Upper lobe of right lung (tissue), 1 donor: ENCODE measurements at regions not wholly inside any gene's neighbourhood (a gene's known extent, or its start where the extent isn't known, plus 50 kb on each side); places are given as distances from the start of the nearest gene placed in this dataset.

Experiments
- ATAC-seq: fragments of 200-7000 bp; cut with Tn5 transposase; one replicate; pipeline ENCODE4 v1.9.1; 2020; ENCODE audit warnings: mild to moderate bottlenecking, moderate library complexity
- DNase-seq: peaks from one replicate; pipeline ENCODE4 v3.0.0-alpha.2; 2020
- H3K27ac ChIP-seq: fragments of 200-600 bp; one replicate; pipeline ENCODE4 v1.8.0; 2022
- H3K27me3 ChIP-seq: fragments of 200-600 bp; one replicate; pipeline ENCODE4 v1.8.0; 2022; ENCODE audit warnings: mild to moderate bottlenecking
- H3K36me3 ChIP-seq: fragments of 200-600 bp; one replicate; pipeline ENCODE4 v1.8.0; 2022
- H3K4me1 ChIP-seq: fragments of 200-600 bp; one replicate; pipeline ENCODE4 v1.8.0; 2022
- H3K4me3 ChIP-seq: fragments of 200-600 bp; one replicate; pipeline ENCODE4 v1.8.0; 2022; ENCODE audit warnings: mild to moderate bottlenecking
- H3K9me3 ChIP-seq: fragments of 200-600 bp; one replicate; pipeline ENCODE4 v1.8.0; 2022
- intact Hi-C: fragments of 100-400 bp; cut with DNase I; formaldehyde crosslinking; loops from one replicate; pipeline ENCODE4 v1.11.0; 2022
- TF ChIP-seq, protein P1 (sequence below): fragments of 200-600 bp; IDR thresholded peaks from one replicate; pipeline ENCODE4 v1.8.0; 2022; ENCODE audit warnings: antibody characterized with exemption
- donor health status: DM: no; HTN: yes; CAD: no; lungs with severe emphysema.

DNA sequence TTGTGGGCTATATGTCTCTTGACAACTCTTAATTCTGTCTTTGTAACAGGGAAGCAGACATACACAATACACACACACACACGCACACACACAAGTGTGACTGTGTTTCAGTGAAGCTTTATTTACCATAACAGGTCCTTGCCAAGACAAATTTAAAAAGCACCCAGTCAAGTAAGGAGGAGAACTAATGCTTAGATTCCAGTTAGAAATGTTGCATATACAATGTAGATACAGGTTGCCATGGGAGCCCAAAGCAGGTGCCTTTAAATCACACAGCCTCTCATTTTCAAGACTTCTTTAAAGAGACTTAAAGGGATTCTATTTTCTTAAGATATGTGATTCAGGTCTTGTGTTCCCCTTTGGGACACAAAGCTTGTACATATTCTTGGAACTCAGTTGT, 1551.9 kb downstream of the EFNB2 start:
- Histone ChIP-seq H3K36me3 (no peaks in the 10 kb centered on the region), H3K27ac (no peak overlapping the region), H3K4me3 (no peak overlapping the region), H3K27me3 (no peaks in the 10 kb centered on the region), H3K4me1 (no peaks in the 10 kb centered on the region), H3K9me3 (no peaks in the 10 kb centered on the region)
- DNase-seq (no peak), ATAC-seq (no peak)
- TF ChIP-seq, protein P1, sequence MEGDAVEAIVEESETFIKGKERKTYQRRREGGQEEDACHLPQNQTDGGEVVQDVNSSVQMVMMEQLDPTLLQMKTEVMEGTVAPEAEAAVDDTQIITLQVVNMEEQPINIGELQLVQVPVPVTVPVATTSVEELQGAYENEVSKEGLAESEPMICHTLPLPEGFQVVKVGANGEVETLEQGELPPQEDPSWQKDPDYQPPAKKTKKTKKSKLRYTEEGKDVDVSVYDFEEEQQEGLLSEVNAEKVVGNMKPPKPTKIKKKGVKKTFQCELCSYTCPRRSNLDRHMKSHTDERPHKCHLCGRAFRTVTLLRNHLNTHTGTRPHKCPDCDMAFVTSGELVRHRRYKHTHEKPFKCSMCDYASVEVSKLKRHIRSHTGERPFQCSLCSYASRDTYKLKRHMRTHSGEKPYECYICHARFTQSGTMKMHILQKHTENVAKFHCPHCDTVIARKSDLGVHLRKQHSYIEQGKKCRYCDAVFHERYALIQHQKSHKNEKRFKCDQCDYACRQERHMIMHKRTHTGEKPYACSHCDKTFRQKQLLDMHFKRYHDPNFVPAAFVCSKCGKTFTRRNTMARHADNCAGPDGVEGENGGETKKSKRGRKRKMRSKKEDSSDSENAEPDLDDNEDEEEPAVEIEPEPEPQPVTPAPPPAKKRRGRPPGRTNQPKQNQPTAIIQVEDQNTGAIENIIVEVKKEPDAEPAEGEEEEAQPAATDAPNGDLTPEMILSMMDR: no peak
- intact Hi-C loops: no loop called here

DNA sequence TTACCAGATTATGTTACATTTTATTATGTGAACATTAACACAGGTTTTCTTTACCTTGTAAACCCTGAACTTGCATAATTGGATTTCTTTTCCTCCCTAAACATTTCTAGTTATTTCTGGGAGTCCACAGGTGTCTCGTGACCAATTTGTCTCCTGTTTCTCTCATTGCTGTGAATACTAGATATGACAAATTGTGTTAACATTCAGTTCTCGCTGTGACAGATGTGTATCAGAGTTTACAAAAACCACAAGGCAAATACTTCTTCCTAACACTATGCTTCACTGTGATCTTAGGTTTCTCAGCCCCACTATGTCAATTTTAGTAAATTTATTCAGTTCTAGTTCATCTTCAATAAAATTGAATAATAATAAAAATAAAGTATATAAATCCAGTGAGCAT, 1554.9 kb downstream of the EFNB2 start:
- DNase-seq: no peak
- no peak overlapping the region for H3K27ac ChIP-seq
- no peak for ATAC-seq
- no peaks in the 10 kb centered on the region for H3K9me3 ChIP-seq
- H3K27me3 ChIP-seq: no peaks in the 10 kb centered on the region
- intact Hi-C loops: no loop called here
- H3K4me1 ChIP-seq: no peaks in the 10 kb centered on the region
- no peak overlapping the region for H3K4me3 ChIP-seq
- H3K36me3 ChIP-seq: no peaks in the 10 kb centered on the region
- TF ChIP-seq, protein P1: no peak

DNA sequence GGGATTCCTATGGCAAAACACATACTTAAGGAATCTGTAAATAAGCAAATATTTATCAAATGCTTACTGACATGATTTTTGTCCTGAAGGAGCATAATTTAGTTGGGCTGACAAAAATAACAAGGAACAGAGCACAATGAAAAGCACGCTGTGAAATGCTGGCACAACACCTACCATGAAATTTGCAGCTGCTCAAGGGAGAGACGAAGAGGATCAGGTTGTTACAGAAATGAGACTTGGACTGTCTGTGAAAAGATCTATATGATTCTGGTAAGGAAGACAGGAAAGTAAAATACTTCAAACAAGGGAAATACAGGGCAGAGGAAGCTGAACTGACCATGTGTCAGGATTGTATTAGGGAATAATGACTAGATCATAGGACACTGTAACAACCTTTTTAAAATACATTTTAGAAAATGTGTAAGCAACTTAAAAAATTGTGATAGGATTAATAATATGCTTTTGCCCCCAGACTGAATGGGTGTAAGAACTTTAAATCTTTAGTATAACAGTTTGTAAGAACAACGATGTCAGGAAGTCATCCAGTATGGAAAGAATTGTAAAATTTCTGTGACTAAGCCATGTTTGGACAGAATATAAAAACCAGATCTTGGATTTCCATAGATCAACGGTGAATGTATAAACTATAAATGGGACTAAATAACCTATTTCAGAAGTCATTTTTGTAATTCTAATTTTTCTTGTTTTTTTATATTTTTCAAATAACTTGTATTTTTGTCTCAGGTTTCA, 1556.0 kb downstream of the EFNB2 start:
- Histone ChIP-seq H3K4me1 (no peaks in the 10 kb centered on the region), H3K36me3 (no peaks in the 10 kb centered on the region), H3K27me3 (no peaks in the 10 kb centered on the region), H3K4me3 (no peak overlapping the region), H3K9me3 (no peaks in the 10 kb centered on the region), H3K27ac (no peak overlapping the region)
- ATAC-seq (no peak), DNase-seq (no peak)
- TF ChIP-seq, protein P1: no peak
- intact Hi-C loops: no loop called here

DNA sequence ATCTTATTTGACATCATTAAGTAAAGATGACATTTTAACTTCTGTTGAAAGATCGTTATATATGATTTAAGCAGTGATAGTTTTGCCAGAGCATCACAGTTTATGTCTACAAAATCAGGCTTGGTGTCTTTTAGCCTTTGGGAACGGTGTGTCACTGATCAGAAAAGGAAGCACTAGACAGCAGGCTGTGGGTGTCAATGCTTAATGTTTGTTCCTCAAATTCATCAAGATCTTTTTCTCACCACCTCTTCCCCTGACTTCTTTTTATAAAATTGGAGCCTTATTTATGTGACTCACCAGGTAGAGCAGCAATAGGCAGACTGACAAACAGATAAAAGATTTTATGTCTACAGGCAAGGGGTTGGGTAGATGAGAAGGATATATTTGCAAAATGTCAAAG, 1558.5 kb downstream of the EFNB2 start:
- no peak overlapping the region for H3K4me3 ChIP-seq
- no peaks in the 10 kb centered on the region for H3K27me3 ChIP-seq
- TF ChIP-seq, protein P1: no peak
- ATAC-seq (no peak), DNase-seq (no peak)
- no peaks in the 10 kb centered on the region for H3K9me3 ChIP-seq
- no peaks in the 10 kb centered on the region for H3K4me1 ChIP-seq
- H3K36me3 ChIP-seq: no peaks in the 10 kb centered on the region
- intact Hi-C loops: no loop called here
- no peak overlapping the region for H3K27ac ChIP-seq

DNA sequence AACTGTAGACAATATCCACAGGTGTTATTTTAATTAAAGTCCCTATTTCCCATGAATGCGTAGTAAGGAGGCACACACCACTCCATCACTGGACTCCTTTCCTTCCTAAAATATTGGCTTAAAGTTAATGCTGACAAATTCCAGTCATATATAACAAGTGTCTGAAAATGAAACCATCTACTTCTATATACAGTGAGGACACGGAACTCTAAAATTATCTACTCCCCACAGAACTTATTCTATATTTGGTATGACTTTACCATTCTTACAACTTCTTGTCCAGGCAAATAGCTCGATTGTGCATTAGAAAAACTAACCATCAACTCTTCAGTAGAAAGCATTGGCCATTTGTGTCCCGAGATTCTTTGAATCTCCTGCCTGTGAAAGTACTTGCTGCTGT, 1560.2 kb downstream of the EFNB2 start:
- H3K36me3 ChIP-seq: no peaks in the 10 kb centered on the region
- no peaks in the 10 kb centered on the region for H3K9me3 ChIP-seq
- no peak overlapping the region for H3K4me3 ChIP-seq
- TF ChIP-seq, protein P1: no peak
- ATAC-seq (no peak), DNase-seq (no peak)
- H3K4me1 ChIP-seq: no peaks in the 10 kb centered on the region
- no peaks in the 10 kb centered on the region for H3K27me3 ChIP-seq
- no peak overlapping the region for H3K27ac ChIP-seq
- intact Hi-C loops: no loop called here

DNA sequence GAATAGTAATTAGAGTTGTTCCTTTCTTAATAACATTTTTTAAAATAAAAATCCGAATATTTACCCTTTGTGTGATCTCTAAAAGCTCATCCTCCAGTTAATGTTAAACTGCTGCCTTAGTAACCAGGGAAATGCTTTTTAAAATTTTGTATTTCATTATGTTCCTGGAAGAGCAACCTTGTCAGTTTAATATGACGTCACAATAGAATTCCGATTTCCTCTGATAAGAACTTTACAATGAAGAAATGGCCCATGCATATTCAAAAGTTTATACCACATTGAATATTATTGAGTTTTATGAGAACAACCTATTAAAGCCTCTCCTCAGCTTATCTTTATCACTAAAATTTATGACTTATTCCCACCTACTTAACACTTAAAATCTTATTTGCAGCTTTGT, 1566.6 kb downstream of the EFNB2 start:
- Histone ChIP-seq H3K4me1 (no peaks in the 10 kb centered on the region), H3K27ac (no peak overlapping the region), H3K9me3 (no peaks in the 10 kb centered on the region), H3K27me3 (no peaks in the 10 kb centered on the region), H3K4me3 (no peak overlapping the region), H3K36me3 (no peaks in the 10 kb centered on the region)
- ATAC-seq: no peak
- intact Hi-C loops: no loop called here
- TF ChIP-seq, protein P1: no peak
- DNase-seq: no peak
